HCEC 1CT (cell line): ENCODE measurements at regions not wholly inside any gene's neighbourhood (a gene's known extent, or its start where the extent isn't known, plus 50 kb on each side); places are given as distances from the start of the nearest gene placed in this dataset.
"Not testable (repeated sequence)": the region's sequence is repeated elsewhere in the genome, so short reads cannot be mapped to it uniquely, and the experiment has no call there.

Experiments
- DNase-seq: peaks from one replicate; pipeline ENCODE4 v3.0.0-alpha.2; 2017

GRCh38 chr11:38246451-38246850 is 1648.4 kb upstream of the RAG2 start:
- no peak for DNase-seq

DNA sequence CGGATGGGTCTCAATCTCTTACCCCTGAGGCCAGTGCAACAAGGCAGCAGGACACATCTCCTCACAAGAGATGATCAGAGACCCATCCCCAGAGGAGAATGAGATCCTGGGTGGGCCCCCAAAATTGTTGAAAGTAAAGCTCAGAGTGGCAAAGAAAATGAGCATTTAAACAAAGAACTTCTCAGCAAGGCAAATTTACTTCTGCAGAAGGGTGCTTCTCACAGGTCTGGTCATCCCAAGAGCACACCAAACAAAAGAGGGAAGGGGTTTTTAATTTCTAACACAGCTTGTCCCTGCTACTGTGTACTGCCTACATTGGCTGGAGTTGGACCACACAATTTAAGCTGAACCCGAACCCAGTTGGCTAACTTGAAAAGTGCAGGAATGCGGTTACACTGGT is 1628.6 kb upstream of the RAG2 start:
- no peak for DNase-seq

GRCh38 chr11:38221295-38221694 is 1623.3 kb upstream of the RAG2 start:
- DNase-seq, result no peak

DNA sequence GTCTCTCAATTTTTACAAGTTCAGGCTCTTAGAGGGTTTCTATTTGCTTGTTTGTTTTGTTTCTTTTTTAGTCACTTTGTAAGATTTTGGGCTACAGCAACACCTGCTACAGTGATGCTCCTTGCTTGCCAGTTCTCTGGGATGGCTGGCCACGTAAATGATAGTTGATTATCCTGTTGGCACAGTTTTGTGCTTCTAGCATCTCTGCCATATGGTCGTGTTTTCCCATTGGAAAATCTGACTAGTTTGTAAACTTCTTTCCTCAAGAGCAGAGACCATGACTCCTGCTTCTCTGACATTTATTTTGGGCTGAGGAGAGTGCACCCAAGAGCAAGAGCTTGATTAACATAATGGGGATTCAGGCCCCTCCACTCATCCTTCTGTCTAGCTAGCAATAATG is 1621.6 kb upstream of the RAG2 start:
- no peak for DNase-seq

- DNase-seq, result no peak
Observed at GRCh38 chr11:38208951-38209350, 1610.9 kb upstream of the RAG2 start.

DNA sequence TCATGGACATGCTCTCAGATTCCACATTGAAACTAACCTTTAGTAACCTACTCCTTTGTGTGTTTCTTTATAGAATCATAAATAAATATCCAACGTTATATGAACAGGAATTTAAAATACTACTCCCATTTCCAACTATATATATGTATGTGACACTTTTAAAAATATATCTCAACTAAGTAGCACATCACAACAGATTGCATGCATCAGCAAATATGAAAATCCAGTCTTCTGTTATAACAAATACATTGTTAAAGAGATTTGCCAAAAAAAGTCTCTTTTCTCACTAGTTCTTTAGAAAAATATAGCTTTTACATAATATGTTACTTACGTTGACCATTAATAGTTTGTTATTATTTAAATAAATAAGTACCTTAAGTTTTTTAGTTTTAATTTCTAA is 1608.6 kb upstream of the RAG2 start:
- no peak for DNase-seq

DNA sequence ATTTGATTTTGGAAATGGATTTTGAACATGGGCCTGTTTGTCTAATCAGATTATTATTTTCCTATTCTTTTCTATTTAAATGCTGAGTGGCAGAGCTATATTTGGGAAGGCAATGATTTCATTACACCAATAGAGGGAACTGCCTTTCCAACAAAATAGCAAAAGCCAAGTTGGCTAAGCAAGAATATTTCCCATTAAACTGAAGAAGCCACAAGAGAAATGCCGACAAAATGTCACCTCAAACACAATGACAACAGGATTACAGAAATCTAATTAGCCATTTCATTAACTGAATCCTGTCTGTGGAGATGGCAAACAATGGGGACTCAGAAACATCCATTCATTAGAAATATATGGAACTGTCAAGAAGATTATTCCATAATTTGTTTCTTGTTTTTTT is 1593.1 kb upstream of the RAG2 start:
- no peak for DNase-seq

DNA sequence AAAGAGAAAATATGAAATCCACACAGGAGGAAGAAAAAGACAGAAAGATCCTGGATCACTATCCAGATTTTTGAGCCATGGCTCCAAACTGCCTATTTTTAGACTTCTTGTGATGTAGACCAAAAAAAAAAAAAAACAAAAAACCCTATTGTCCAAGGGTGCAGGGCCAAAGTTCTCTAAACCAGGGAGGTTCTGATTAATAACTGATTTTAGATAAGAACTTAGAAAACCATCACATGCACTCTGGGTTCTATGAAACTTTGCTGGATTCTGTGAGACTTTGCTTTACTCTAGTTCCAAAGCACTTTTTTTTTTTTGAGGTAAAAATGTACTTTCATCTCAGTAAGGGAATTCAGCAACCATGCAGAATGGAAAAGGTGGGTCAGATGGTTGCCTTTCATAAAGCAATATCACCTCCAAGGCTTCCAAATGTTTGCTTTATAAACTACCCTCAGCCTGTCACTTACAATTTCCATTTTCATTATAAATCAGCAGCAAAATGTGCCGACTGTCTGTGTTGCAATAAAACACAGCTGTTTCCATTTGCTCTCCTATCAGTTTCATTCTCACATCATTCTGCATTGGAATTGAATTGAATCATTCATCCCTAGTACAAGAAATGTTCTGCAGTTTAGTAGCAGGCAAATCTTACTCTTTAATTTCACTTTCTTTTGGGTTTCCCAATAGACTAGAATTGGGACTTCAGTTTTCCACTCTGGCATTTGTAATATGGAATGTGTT is 1584.3 kb upstream of the RAG2 start:
- no peak for DNase-seq

- DNase-seq, result no peak
Observed at GRCh38 chr11:38176686-38177322, 1578.8 kb upstream of the RAG2 start.

- no peak for DNase-seq
Observed at GRCh38 chr11:38173676-38174075, 1575.6 kb upstream of the RAG2 start.

DNA sequence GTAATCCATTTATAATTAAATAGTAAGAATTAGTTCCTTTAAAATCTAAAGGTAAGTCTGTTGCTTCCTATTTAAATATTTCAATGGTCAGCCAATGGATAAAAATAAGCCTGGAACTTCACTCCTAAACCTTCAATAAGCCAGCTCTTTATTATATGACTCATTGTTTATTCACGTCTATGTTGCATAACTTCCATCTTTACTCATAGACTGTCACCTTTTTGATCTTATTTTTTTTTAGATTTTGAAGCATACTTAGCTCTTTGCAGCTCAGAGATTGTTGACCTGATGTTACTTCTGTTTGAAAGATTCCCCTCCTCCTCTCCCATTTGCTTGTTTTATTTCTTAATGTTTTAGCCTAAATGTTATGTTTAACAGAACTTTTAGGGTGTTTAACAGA is 1571.2 kb upstream of the RAG2 start:
- peak; percentile 4 for DNase-seq

DNA sequence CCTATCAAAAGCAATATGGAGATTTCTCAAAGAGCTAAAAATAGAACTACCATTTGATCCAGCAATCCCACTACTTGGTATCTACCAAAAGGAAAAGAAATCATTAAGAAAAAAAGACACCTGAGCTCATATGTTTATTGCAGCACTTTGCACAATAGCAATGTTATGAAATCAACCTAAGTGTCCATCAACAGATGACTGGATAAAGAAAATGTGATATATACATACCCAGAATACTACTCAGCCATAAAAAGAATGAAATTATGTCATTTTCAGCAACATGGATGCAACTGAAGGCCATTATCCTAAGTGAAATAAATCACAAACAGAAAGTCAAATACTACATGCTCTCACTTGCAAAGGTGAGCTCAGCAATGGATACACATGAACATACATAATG is 1565.5 kb upstream of the RAG2 start:
- DNase-seq, result no peak

GRCh38 chr11:38160433-38160832 is 1562.4 kb upstream of the RAG2 start:
- no peak for DNase-seq

DNA sequence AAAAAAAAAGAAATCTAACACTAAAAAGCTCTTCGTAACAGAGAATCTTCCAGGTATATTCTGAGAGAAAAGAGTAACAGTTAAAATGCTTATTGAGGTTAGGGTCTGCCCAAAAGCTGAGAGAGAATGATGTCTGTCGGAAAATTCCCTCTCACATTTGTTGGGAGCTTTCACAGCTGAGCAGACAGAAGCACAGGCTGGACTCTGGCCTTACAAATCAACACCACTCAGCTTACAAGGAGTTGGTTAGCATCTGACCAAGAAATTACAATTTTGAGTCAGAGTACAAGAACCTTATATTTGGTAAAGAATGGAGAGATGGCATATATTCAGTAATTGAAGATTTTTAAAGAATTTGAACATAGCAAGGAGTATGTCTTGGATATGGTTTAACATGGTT is 1561.0 kb upstream of the RAG2 start:
- DNase-seq, result no peak

DNA sequence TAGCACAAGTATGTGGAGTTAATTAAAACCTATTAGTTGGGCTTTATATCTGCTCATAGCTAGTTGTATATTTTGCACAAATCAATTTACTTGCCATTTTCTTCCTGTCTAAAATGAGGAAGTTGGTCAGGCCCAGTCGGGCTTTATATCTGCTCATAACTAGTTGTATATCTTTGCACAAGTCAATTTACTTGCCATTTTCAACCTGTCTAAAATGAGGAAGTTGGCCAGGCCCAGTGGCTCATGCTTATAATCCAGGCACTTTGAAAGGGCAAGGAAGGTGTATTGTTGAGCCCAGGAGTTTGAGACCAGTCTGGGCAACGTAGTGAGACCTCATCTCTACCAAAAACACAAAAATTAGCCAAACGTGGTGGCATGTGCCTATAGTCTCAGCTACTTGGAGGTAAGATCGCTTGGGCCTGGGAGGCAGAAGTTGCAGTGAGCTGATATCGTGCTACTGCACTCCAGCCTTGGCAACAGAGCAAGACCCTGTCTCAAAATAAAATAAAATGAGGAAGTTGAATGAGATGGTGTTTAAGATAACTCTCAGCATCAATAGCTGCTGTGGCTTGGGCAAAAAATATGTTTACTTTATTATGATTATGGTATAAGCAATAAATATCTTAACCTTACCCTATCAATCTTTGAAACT is 1558.6 kb upstream of the RAG2 start:
- DNase-seq, result no peak

DNA sequence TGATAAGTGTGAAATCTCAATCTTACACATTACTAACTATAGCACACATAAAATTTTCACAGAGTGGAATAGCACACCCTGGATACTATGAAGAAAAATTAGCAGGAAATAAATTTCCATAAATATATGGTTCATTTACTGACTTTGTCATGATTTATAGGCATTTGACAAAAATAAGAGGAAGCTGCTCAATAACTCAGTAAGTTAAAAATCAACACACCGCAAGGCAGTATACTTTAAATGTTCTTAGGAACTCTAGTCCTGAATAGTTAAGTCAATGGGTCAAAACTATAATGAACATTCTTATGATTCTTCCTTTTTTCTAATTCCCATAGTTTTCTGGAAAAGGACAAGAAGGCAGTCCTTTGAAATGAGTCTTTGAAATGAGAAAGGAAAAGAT is 1557.8 kb upstream of the RAG2 start:
- DNase-seq, result no peak

DNA sequence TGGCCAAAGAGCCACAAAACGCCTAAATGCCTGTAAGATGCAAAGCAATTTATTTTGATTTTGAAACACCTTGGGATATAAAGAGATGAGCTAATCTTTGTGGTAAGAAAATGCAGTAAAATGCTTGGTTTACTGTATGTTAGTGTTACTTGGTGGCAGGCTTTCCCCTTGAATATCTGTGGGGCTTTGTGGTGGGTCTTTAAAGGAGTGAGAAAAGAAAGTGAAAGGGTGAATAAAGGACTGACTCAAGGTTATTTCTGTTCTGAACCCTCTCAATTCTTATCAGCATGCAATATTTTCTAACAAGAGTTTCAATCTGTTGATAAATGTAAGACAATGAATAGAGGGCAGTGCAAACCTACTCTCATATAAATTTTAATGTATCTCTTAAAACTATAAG is 1555.9 kb upstream of the RAG2 start:
- no peak for DNase-seq

DNA sequence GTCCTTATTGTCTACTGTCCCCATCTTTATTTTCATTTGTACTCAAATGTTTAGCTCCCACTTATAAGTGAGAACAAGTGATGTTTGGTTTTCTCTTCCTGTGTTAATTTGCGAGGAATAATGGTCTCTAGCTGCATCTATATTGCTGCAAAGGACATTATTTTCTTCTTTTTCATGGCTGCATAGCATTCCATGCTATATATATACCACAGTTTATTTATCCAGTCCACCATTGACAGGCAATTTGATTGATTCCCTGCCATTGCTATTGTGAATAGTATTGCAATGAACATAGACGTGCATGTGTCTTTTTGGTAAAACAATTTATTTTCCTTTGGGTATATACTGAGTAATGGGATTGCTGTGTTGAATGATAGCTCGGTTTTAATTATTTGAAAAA is 1545.8 kb upstream of the RAG2 start:
- DNase-seq, result no peak

GRCh38 chr11:38138972-38139371 is 1540.9 kb upstream of the RAG2 start:
- DNase-seq, result no peak

GRCh38 chr11:38136887-38137286 is 1538.9 kb upstream of the RAG2 start:
- no peak for DNase-seq

DNA sequence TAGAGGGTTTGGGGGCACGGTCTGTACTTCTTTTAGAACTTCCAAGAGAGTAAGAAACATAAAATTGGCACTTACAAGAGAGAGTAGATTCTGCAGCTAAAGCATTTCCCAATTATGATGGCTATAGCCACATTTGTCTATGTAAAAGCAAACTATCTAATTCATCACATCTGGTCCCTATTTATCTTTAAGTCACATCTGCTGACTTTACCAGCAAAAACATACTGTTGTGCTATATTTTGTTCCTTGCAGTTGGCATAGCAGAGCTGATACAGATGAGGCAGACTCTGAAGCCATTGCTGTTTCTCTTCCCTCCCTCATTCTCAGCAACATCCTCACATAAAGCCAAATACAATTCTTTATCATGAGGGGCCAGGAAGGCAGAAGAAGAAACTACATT is 1533.5 kb upstream of the RAG2 start:
- DNase-seq, result no peak

DNA sequence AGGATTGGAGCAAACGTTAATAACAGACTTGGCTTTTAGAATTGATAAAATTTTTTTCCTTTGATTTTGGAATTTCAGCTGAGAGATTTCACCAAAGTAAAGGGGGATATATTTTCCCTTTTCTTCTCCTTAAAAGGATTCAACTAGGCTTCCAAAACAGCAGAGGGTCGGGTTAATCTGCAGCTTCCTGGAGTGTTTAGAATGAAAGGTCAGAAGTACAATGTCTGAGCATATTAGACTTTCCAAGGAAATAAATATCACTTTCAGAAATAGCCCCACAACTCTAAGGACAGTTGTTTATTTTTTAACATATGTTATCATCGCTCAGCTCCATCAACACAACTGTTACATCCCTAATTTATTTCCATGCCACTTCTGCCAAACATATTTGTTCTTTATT is 1532.9 kb upstream of the RAG2 start:
- no peak for DNase-seq

DNA sequence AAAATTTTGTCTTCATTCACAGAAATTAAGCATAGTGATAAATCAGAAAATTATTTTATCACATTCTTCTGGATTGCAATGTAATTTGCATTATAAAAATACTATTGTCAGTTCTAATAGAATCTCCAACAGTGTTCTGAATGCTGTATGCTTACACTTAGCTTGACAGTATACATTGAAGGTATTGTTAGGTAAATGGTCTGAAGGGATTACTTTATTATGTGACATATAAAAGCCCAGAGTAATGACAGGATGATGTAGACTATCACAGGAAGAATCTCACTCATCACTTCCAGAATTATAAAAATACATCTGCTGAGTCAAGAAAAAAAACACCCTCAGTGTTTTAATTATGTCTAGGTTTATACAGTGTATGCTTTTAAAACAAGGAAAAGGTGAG is 1532.5 kb upstream of the RAG2 start:
- DNase-seq, result no peak

DNA sequence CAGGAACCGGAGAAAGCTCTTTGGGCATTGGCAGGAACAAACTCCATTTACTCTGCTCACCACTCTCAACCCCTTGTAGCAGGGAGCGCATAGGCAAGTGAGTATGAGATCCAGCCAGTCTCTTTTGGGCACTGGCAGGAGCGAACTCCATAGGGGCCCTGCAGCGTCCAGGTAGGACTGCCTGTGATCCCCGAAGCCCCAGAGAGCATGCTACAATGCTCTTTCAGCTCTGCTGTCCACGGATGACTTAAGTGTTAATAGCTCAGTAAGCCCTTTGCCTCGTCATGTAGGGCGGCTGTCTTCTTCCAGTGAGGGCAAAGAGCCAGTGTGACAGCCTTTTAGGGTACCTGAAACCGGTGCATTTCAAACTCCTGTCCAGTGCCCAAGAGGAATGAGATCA is 1525.6 kb upstream of the RAG2 start:
- no peak for DNase-seq

DNA sequence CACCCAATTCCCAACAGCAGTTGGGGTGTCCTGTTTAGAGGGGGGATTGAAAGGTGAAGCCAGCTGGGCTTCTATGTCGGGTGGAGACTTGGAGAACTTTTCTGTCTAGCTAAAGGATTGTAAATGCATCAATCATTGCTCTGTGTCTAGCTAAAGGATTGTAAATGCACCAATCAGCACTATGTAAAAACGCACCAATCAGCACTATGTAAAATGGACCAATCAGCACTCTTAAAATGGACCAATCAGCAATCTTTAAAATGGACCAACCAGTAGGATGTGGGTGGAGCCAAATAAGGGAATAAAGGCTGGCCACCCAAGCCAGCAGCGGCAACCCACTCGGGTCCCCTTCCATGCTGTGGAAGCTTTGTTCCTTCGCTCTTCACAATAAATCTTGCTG is 1518.6 kb upstream of the RAG2 start:
- DNase-seq, result not testable (repeated sequence)
